H9 (cell line): ENCODE measurements at regions not wholly inside any gene's neighbourhood (a gene's known extent, or its start where the extent isn't known, plus 50 kb on each side); places are given as distances from the start of the nearest gene placed in this dataset.

Experiments used
- DNase-seq: peaks from one replicate; pipeline ENCODE4 v3.0.0-alpha.2; 2017
- H2AFZ ChIP-seq: one replicate; pipeline ENCODE4 v1.6.1; 2013; ENCODE audit warnings: mild to moderate bottlenecking, low read length, control low read depth, moderate library complexity
- H2AK5ac ChIP-seq: 2 replicates; pipeline ENCODE4 v1.6.1; 2013; ENCODE audit warnings: low read length, control low read depth, mixed read lengths; ENCODE audit not compliant: insufficient read length
- H2BK120ac ChIP-seq: one replicate; pipeline ENCODE4 v1.6.1; 2013; ENCODE audit warnings: low read depth, mild to moderate bottlenecking, low read length, control low read depth, inconsistent platforms; ENCODE audit not compliant: poor library complexity, severe bottlenecking
- H2BK12ac ChIP-seq: 2 replicates; pipeline ENCODE4 v1.6.1; 2013; ENCODE audit warnings: low read length, control low read depth, mixed read lengths, low read depth; ENCODE audit not compliant: insufficient read length
- H2BK15ac ChIP-seq: 2 replicates; pipeline ENCODE4 v1.6.1; 2013; ENCODE audit warnings: low read depth, low read length, control low read depth
- H2BK20ac ChIP-seq: one replicate; pipeline ENCODE4 v1.6.1; 2013; ENCODE audit warnings: low read depth, mild to moderate bottlenecking, low read length, control low read depth, inconsistent platforms; ENCODE audit not compliant: poor library complexity, severe bottlenecking
- H2BK5ac ChIP-seq: 2 replicates; pipeline ENCODE4 v1.6.1; 2013; ENCODE audit warnings: low read length, control low read depth, mixed read lengths; ENCODE audit not compliant: insufficient read length
- H3K14ac ChIP-seq: 2 replicates; pipeline ENCODE4 v1.6.1; 2013; ENCODE audit warnings: low read length, control low read depth; ENCODE audit not compliant: insufficient read depth
- H3K18ac ChIP-seq: 2 replicates; pipeline ENCODE4 v1.6.1; 2013; ENCODE audit warnings: low read depth, mild to moderate bottlenecking, mixed read lengths, low read length, control low read depth; ENCODE audit not compliant: insufficient read length
- H3K23ac ChIP-seq: 2 replicates; pipeline ENCODE4 v1.6.1; 2013; ENCODE audit warnings: low read length, control low read depth, mixed read lengths, low read depth; ENCODE audit not compliant: insufficient read length
- H3K23me2 ChIP-seq: 2 replicates; pipeline ENCODE4 v1.6.1; 2013; ENCODE audit warnings: low read depth, mild to moderate bottlenecking, mixed read lengths, low read length, control low read depth; ENCODE audit not compliant: insufficient read length, poor library complexity, severe bottlenecking
- H3K27ac ChIP-seq: 2 replicates; pipeline ENCODE4 v1.5.1; 2013; ENCODE audit warnings: low read length, control low read depth, mixed read lengths, low read depth; ENCODE audit not compliant: insufficient read length
- H3K27me3 ChIP-seq: 2 replicates; pipeline ENCODE4 v1.6.1; 2013; ENCODE audit warnings: low read length, control low read depth, inconsistent platforms; ENCODE audit not compliant: insufficient read depth
- H3K4ac ChIP-seq: 2 replicates; pipeline ENCODE4 v1.6.1; 2013; ENCODE audit warnings: low read depth, mild to moderate bottlenecking, control low read depth, inconsistent platforms, low read length, moderate library complexity
- H3K4me1 ChIP-seq: 2 replicates; pipeline ENCODE4 v1.6.1; 2013; ENCODE audit warnings: low read length, control low read depth, inconsistent platforms; ENCODE audit not compliant: insufficient read depth
- H3K4me2 ChIP-seq: 2 replicates; pipeline ENCODE4 v1.6.1; 2013; ENCODE audit warnings: low read length, control low read depth, mixed read lengths; ENCODE audit not compliant: insufficient read length, insufficient read depth
- H3K56ac ChIP-seq: 2 replicates; pipeline ENCODE4 v1.6.1; 2013; ENCODE audit warnings: low read depth, mild to moderate bottlenecking, mixed read lengths, low read length, control low read depth; ENCODE audit not compliant: insufficient read length
- H3K79me1 ChIP-seq: 2 replicates; pipeline ENCODE4 v1.6.1; 2013; ENCODE audit warnings: low read depth, mild to moderate bottlenecking, moderate library complexity, low read length, control low read depth, inconsistent platforms; ENCODE audit not compliant: insufficient read depth, poor library complexity, severe bottlenecking
- H3K79me2 ChIP-seq: 2 replicates; pipeline ENCODE4 v1.6.1; 2013; ENCODE audit warnings: low read length, control low read depth, inconsistent platforms; ENCODE audit not compliant: insufficient read depth
- H3K9ac ChIP-seq: 2 replicates; pipeline ENCODE4 v1.6.1; 2013; ENCODE audit warnings: low read length, control low read depth, mixed read lengths; ENCODE audit not compliant: insufficient read length; ENCODE audit errors: extremely low read depth
- H3K9me3 ChIP-seq: one replicate; pipeline ENCODE4 v1.6.1; 2013; ENCODE audit warnings: low read depth, low read length, inconsistent platforms; ENCODE audit not compliant: control insufficient read depth
- H3T11ph ChIP-seq: one replicate; pipeline ENCODE4 v1.6.1; 2013; ENCODE audit warnings: mild to moderate bottlenecking, low read length, control low read depth, inconsistent platforms
- H4K20me1 ChIP-seq: one replicate; pipeline ENCODE4 v1.6.1; 2013; ENCODE audit not compliant: control insufficient read depth, insufficient read length, insufficient read depth
- H4K5ac ChIP-seq: 2 replicates; pipeline ENCODE4 v1.6.1; 2013; ENCODE audit warnings: low read depth, mild to moderate bottlenecking, mixed read lengths, low read length, control low read depth; ENCODE audit not compliant: insufficient read length
- H4K8ac ChIP-seq: replicated peaks from 2 replicates; pipeline ENCODE4 v1.6.1; 2013; ENCODE audit warnings: low read length, control low read depth, mixed read lengths, low read depth; ENCODE audit not compliant: insufficient read length
- H4K91ac ChIP-seq: 2 replicates; pipeline ENCODE4 v1.6.1; 2013; ENCODE audit warnings: low read depth, mild to moderate bottlenecking, moderate library complexity, mixed read lengths, low read length, control low read depth; ENCODE audit not compliant: insufficient read length
- H3K27ac Mint-ChIP-seq, 3 experiments: 2 replicates in 2 of 3; 3 replicates in 1 of 3; pipeline ENCODE4 v1.8.0; 2020 to 2021; ENCODE audit warnings: mixed read lengths in 3 of 3, mild to moderate bottlenecking in 1 of 3, moderate library complexity in 1 of 3
- H3K27me3 Mint-ChIP-seq: 2 replicates; pipeline ENCODE4 v1.8.0; 2021; ENCODE audit warnings: low read depth, mild to moderate bottlenecking, moderate library complexity, mixed read lengths
- H3K36me3 Mint-ChIP-seq, 3 experiments: 2 replicates in 2 of 3; 3 replicates in 1 of 3; pipeline ENCODE4 v1.8.0; 2020 to 2021; ENCODE audit warnings: low read depth in 3 of 3, mixed read lengths in 3 of 3; ENCODE audit not compliant: insufficient read depth in 1 of 3
- H3K4me1 Mint-ChIP-seq, 2 experiments: 2 replicates each; pipeline ENCODE4 v1.8.0; 2020; ENCODE audit warnings: mixed read lengths in 2 of 2
- H3K4me3 Mint-ChIP-seq, 2 experiments: 2 replicates in 1 of 2; 3 replicates in 1 of 2; pipeline ENCODE4 v1.8.0; 2020 to 2021; ENCODE audit warnings: mild to moderate bottlenecking in 2 of 2, mixed read lengths in 2 of 2, moderate library complexity in 1 of 2
- H3K9me3 Mint-ChIP-seq, 2 experiments: 2 replicates in 1 of 2; 3 replicates in 1 of 2; pipeline ENCODE4 v1.8.0; 2020; ENCODE audit warnings: mild to moderate bottlenecking in 2 of 2, mixed read lengths in 2 of 2, moderate library complexity in 1 of 2
- WGBS: extraction: QIAGEN DNeasy Blood & Tissue Kit; methylation state at CpG from one replicate; pipeline ENCODE4 v1.1.7; 2013; ENCODE audit warnings: missing lambda C conversion rate, low lambda C conversion rate, mixed read lengths; ENCODE audit not compliant: insufficient read length; ENCODE audit errors: extremely low coverage; 5-methylcytosine and 5-hydroxymethylcytosine counted together
- TF ChIP-seq, protein P1 (sequence below): fragments of 200-600 bp; sonication (generic); conservative IDR thresholded peaks from 3 replicates; pipeline ENCODE4 v1.8.0; 2021; ENCODE audit warnings: antibody characterized with exemption, mild to moderate bottlenecking

- Histone ChIP-seq H3K27me3 (no peaks in the 10 kb centered on the region), H3K79me1 (no peaks in the 10 kb centered on the region), H3K79me2 (no peaks in the 10 kb centered on the region), H2AFZ (no peak overlapping the region), H3T11ph (no peak overlapping the region), H4K20me1 (no peaks in the 10 kb centered on the region), H3K56ac (no peak overlapping the region), H2BK12ac (no peak overlapping the region), H2AK5ac (no peak overlapping the region), H3K4me1 (no peaks in the 10 kb centered on the region), H4K5ac (no peak overlapping the region), H2BK20ac (no peak overlapping the region), H3K18ac (no peak overlapping the region), H3K9ac (no peak overlapping the region), H4K8ac (no peak overlapping the region), H2BK120ac (no peak overlapping the region), H3K23me2 (no peaks in the 10 kb centered on the region), H3K4me2 (no peak overlapping the region), H2BK15ac (no peak overlapping the region), H3K14ac (no peak overlapping the region), H3K27ac (no peak overlapping the region), H2BK5ac (no peak overlapping the region), H4K91ac (no peak overlapping the region), H3K23ac (no peak overlapping the region), H3K9me3 (no peaks in the 10 kb centered on the region), H3K4ac (no peak overlapping the region)
- Mint-ChIP-seq H3K27ac (no peak overlapping the region), H3K27me3 (peaks cover 13% of the 10 kb centered on the region), H3K9me3 (peaks cover 2% of the 10 kb centered on the region in 2 experiments; a peak in 2 of 5 replicates), H3K36me3 (no peaks in the 10 kb centered on the region), H3K4me1 (no peaks in the 10 kb centered on the region), H3K4me3 (no peak overlapping the region)
- DNase-seq: no peak
- WGBS: no CpG with 5 or more reads among the region's 17 CpGs
- TF ChIP-seq, protein P1, sequence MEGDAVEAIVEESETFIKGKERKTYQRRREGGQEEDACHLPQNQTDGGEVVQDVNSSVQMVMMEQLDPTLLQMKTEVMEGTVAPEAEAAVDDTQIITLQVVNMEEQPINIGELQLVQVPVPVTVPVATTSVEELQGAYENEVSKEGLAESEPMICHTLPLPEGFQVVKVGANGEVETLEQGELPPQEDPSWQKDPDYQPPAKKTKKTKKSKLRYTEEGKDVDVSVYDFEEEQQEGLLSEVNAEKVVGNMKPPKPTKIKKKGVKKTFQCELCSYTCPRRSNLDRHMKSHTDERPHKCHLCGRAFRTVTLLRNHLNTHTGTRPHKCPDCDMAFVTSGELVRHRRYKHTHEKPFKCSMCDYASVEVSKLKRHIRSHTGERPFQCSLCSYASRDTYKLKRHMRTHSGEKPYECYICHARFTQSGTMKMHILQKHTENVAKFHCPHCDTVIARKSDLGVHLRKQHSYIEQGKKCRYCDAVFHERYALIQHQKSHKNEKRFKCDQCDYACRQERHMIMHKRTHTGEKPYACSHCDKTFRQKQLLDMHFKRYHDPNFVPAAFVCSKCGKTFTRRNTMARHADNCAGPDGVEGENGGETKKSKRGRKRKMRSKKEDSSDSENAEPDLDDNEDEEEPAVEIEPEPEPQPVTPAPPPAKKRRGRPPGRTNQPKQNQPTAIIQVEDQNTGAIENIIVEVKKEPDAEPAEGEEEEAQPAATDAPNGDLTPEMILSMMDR: no peak
These were observed 337.0 kb downstream of the MATN1 start for GRCh38 chr1:30386156-30386926.
